NAMALWA (cell line): ENCODE measurements at regions not wholly inside any gene's neighbourhood (a gene's known extent, or its start where the extent isn't known, plus 50 kb on each side); places are given as distances from the start of the nearest gene placed in this dataset.

Experiments
- DNase-seq: peaks from one replicate; pipeline ENCODE4 v3.0.0-alpha.2; 2015; ENCODE audit warnings: low spot score

GRCh38 chr6:40719671-40720374 lies 132.7 kb upstream of the LRFN2 start:
- DNase-seq = peak; percentile 72

- no peak for DNase-seq
Measured at GRCh38 chr6:40718401-40718800, 131.2 kb upstream of the LRFN2 start.

- no peak for DNase-seq
Measured at GRCh38 chr6:40717411-40718057, 130.4 kb upstream of the LRFN2 start.

- no peak for DNase-seq
Measured at GRCh38 chr6:40715570-40716403, 128.6 kb upstream of the LRFN2 start.

GRCh38 chr6:40714576-40715564 lies 127.7 kb upstream of the LRFN2 start:
- no peak for DNase-seq

DNA sequence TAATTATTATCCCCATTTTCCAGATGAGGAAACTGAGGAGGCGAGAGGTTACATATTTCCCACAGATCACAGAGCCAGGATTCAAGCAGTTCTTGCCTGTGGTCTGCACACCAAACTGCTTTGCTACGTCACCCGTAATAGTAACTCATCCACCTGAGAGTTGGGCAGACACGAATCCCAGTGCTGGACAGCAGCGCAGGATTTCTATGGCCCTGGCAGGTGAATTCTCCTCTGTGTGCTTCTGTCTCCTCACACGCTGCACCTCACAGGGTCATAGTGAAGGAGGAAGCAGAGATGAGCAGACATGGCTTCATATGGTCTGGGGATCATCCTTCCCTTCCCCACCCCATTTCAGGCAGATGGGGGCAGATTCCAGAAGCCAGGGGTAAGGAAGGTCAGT lies 127.0 kb upstream of the LRFN2 start:
- no peak for DNase-seq

DNA sequence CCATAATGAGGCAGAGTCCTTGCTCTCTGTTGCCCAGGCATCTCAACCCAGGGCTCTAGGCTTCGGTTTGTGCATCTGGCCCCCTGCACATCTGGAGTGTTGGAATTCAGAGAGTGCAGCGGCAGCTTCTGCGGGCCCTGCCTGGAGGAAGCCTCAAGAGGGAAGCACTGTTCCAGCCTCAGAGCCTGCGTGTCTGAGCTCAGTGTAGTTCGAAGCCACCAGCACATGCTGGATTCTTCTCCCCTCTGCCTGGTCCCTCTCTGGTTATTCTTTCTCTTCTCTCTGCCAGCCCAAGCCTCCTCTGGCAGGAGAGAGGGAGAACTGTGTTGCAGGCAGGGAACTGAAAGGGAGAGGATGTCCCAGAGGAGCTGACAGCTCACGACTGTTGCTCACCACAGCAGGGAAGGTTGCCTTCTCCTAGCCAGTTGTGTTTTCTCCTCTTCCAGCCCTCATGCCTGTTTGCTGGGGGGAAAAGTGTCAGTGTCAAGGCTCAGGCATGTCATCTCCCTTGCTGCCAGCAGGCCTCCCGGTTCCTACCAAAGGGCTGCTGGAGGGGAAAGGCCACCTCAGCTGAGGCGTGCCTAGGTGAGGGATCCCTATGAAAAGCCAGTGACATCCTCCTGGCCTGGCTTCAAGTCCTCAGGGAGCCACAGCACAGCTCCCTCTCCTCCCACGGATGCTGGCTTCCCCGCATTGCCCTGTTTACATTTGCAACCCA lies 126.0 kb upstream of the LRFN2 start:
- no peak for DNase-seq

- DNase-seq = peak; percentile 93
Measured at GRCh38 chr6:40710626-40711330, 123.6 kb upstream of the LRFN2 start.

DNA sequence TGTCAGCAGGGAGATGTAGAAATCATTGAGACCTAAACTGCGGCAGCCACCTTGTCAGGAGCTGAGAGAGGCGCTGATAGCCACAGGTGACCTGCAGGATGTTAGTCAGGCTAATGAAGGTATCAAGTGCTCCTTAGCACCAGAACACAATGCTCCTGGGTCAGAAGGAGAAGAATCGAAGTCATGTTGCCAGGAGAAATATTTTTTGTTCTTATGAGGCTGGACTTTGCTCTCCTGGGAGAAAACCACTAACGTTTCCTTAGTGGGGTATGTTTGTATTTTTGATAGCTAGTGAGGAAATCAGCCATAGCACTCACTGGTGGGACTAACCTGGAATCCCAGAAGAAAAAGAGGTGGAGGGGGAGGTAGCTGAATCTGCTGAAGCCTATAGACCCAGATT lies 120.9 kb upstream of the LRFN2 start:
- no peak for DNase-seq

DNA sequence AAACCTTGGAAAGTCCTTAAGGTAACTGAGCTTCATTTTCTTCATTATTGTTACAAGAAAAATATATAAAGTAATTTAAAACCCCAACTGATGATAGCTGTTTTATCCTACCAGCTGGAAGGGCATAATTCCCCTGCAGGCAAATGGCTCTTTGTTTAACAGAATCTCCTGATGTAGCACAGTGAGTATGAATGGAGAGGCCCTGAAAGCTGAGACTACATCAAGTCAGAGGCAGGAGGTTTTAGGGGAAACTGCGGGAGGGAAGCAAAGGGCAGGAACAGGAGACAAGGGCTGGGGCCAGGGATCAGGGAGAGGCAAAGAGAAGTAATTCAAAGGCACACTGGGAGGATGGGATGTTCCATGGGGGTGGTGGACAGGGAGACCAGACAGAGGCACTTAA lies 119.0 kb upstream of the LRFN2 start:
- DNase-seq = no peak

DNA sequence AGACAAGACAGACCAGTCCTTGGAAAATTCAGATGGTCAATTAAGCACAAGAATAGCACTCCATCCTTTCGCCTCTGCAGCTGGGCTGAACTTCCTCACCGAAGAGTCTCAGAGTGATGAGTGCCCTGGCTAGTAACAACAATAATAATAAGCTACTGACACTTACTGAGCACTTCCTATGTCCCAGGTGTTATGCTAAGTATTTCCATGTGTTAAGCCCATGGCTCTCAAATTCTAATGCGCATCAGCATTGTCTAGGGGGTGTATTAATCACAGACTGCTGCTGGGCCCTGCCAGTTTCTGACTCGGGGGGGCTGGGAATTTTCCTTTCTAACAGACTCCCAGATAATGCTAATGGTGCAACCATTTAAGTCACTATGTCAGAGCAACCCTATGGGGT lies 118.2 kb upstream of the LRFN2 start:
- DNase-seq = peak; percentile 45

GRCh38 chr6:40701352-40702007 lies 114.3 kb upstream of the LRFN2 start:
- no peak for DNase-seq

- DNase-seq = no peak
Measured at GRCh38 chr6:40700006-40700580, 112.9 kb upstream of the LRFN2 start.

DNA sequence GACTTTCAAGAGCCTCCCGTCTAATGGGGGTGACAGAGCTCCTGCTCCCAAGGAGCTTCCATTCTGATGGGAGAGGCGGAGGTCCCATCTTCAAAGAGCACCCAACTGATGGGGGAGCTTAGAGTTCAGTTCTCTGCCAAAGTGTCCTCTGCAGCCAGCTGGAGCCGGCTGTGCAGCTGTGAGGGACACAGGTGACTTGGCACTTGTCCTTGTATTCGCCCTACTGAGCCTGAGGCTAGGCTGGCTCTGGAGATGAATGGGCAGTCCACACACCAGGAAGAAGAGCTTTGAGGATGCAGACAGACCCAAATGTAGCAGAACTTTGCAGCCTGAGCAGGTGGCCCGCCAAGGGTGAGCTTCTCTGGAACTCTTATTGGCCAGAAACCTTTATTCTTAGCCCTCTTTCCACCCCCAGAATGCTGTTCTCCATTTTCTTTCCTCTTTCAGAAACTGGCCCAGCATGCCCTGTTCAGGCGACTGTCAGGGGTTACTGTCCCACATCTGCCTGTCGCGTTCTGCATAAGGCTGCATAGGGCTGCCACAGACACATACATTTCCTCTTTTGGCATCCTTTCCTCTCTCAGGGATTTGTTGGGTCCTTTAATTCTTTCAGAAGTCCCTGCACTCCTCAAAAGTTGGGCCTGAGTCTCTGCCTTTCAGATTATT lies 108.7 kb upstream of the LRFN2 start:
- peak; percentile 40 for DNase-seq

DNA sequence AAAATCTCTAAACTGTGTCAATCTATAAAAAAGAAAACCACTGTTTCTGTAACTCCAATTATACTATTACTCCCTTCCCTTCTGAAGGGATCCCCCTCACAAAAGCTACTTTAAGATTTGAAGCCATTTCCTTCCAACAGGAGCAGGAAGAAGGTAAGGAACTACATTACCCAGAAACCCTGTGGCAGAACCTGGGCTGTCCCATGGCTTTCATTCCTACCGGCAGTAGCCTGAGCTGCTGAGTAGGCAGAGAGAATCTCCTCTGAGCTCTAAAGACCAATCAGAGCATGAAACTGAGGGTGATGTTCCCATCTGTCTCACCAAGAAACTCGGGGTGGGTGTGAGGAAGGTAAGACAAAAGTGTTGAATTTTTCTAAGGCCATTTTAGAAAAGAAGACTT lies 108.0 kb upstream of the LRFN2 start:
- peak; percentile 69 for DNase-seq

DNA sequence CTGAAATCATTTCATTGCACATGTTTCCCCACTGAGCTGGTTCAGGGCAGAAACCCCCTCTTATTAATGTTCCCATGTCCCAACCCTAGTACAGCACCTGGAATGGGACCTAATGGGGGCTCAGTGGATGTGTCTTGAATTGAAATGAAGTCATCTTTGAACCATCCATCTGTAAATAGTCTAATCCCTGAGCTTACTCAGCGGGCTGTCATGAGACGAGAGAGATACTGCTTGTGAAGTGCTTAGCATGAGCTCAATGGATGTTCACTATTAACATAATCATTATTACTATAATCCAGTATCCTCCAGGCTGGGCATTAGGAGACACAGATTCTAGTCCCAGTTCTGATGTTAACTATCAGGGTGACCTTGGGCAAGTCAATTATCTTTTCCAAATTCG lies 106.6 kb upstream of the LRFN2 start:
- DNase-seq = no peak

- DNase-seq = no peak
Measured at GRCh38 chr6:40692337-40692736, 105.2 kb upstream of the LRFN2 start.

DNA sequence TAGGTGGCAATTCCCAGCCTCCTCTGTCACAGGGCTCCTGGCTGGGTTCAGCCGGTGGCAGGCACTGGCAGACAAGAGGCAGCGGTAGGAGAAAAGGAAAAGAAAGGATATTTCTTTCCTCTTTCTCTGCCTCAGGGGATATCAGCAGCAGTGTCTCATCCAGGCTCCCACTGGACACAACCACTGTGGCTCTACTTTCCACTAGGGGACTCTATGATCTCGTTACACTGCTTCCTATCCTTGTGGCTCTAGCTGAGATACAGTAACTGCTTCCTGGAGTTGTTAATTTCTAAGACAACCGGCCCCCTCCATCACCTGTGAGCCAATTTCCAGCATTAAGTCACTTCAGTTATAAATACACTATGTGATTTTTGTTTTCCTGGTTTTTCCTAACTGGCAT lies 102.0 kb upstream of the LRFN2 start:
- no peak for DNase-seq

DNA sequence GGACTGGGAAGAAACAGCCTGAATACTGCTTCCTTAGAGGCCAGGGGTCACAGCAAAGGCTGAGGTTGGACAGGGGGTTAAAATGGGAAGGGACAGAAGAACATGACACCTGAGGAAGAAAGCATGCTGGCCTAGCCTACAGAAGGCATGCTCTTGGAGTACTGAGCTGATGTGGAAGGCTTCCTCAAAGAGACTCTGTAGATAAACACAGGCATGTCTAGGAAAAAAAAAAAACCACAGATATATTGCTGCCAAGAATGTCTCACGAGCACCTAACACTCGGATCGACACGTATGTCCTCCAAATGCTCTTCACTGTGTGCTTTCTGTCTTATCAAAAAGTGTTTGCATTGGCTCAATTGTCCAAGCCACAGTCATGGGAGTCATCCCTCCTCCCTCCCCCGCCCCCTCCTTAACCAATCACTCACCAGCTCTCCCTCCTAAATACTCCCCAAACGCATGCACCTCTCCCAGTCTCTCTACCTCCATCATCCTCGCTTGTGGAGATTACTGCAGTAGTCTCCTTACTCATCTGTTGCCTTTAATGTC lies 101.1 kb upstream of the LRFN2 start:
- DNase-seq = no peak
